LNCaP clone FGC (cell line): ENCODE measurements at regions not wholly inside any gene's neighbourhood (a gene's known extent, or its start where the extent isn't known, plus 50 kb on each side); places are given as distances from the start of the nearest gene placed in this dataset.
"Not testable (repeated sequence)": the region's sequence is repeated elsewhere in the genome, so short reads cannot be mapped to it uniquely, and the experiment has no call there.

ENCODE experiments used
- DNase-seq: peaks from one replicate; pipeline ENCODE4 v3.0.0-alpha.2; 2011; ENCODE audit warnings: low read depth
- H3K4me3 ChIP-seq: 2 replicates; pipeline ENCODE4 v1.5.1; 2011; ENCODE audit warnings: mild to moderate bottlenecking, low read depth, low read length, control low read depth
- CTCF ChIP-seq: IDR thresholded peaks from 2 replicates; pipeline ENCODE4 v1.5.1; 2012; ENCODE audit warnings: mild to moderate bottlenecking; ENCODE audit not compliant: control insufficient read depth, insufficient read depth; ENCODE audit errors: extremely low read depth

GRCh38 chr7:157476654-157477549 is 140.1 kb downstream of the DNAJB6 start:
- no peak overlapping the region for H3K4me3 ChIP-seq
- TF ChIP-seq CTCF: no peak
- DNase-seq: no peak

GRCh38 chr7:157477550-157478212 is 140.9 kb downstream of the DNAJB6 start:
- no peak for DNase-seq
- no peak for TF ChIP-seq CTCF
- no peak overlapping the region for H3K4me3 ChIP-seq

GRCh38 chr7:157478611-157479010 is 141.8 kb downstream of the DNAJB6 start:
- H3K4me3 ChIP-seq, DNase-seq: not testable (repeated sequence)

- no peak for DNase-seq
- TF ChIP-seq CTCF: no peak
Measured at GRCh38 chr7:157479326-157479725, 142.5 kb downstream of the DNAJB6 start.

GRCh38 chr7:157480371-157481050 is 143.7 kb downstream of the DNAJB6 start:
- DNase-seq: no peak
- TF ChIP-seq CTCF: no peak
- H3K4me3 ChIP-seq: no peak overlapping the region

More at GRCh38 chr7:157479326-157479725, 142.5 kb downstream of the DNAJB6 start:
- no peak overlapping the region for H3K4me3 ChIP-seq

- DNase-seq: no peak
- no peak for TF ChIP-seq CTCF
- no peak overlapping the region for H3K4me3 ChIP-seq
Measured at GRCh38 chr7:157481389-157481788, 144.6 kb downstream of the DNAJB6 start.

- no peak for TF ChIP-seq CTCF
- no peak overlapping the region for H3K4me3 ChIP-seq
Measured at GRCh38 chr7:157482025-157482424, 145.2 kb downstream of the DNAJB6 start.

More at GRCh38 chr7:157482025-157482424, 145.2 kb downstream of the DNAJB6 start:
- no peak for DNase-seq
